ENCODE measurements at regions not wholly inside any gene's neighbourhood (a gene's known extent, or its start where the extent isn't known, plus 50 kb on each side); places are given as distances from the start of the nearest gene placed in this dataset.

DNA sequence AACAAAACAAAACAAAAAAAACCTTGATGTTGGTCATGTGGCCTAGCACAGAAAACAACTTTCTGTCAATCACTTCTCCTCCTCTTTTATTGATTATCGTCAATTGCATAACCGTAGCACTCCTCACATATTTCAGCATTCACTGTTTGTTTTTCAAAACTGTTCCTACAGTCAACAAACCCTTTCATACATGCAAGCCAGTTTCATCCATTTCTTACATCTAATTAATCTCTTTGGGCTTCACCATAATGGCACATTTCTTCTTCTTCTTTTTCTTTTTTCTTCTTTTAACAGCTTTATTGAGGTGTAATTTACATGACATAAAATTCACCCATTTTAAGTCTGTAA, 246.9 kb downstream of the PTTG2 start (continued):
- TF ChIP-seq SALL1 (CRISPR knock-in tag; IDR thresholded peaks at IDR 0.05) = peak; percentile 35; the same call in 1 of the 2 replicates
- TF ChIP-seq ZNF570 (CRISPR knock-in tag; IDR thresholded peaks at IDR 0.05; ENCODE audit: borderline replicate concordance) = no peak
- TF ChIP-seq BRCA1 (CRISPR knock-in tag; IDR thresholded peaks at IDR 0.05) = no peak
- TF ChIP-seq CEBPB (IDR thresholded peaks at IDR 0.05; ENCODE audit: borderline replicate concordance, low read depth, low read length) = peak; percentile 90
- TF ChIP-seq PAXIP1 (CRISPR knock-in tag; conservative IDR thresholded peaks at IDR 0.05) = 0 out of 2 replicates have a peak, but pooled peaks have one; percentile 29
- TF ChIP-seq KLF16 (CRISPR knock-in tag; IDR thresholded peaks at IDR 0.05) = peak in 1 of 2 experiments; percentile 67; a peak in 1 of 4 replicates
- TF ChIP-seq NKX3-1 (CRISPR knock-in tag; IDR thresholded peaks at IDR 0.05) = no peak
- no peak for TF ChIP-seq ZNF354B (CRISPR knock-in tag; IDR thresholded peaks at IDR 0.05)
- no peak for TF ChIP-seq ZMYM3 (CRISPR knock-in tag; IDR thresholded peaks at IDR 0.05)
- TF ChIP-seq ZNF232 (CRISPR knock-in tag; IDR thresholded peaks at IDR 0.05; ENCODE audit: borderline replicate concordance) = no peak
- TF ChIP-seq SUZ12 (IDR thresholded peaks at IDR 0.05; ENCODE audit: low read depth, low read length) = no peak
- TF ChIP-seq, protein P1, sequence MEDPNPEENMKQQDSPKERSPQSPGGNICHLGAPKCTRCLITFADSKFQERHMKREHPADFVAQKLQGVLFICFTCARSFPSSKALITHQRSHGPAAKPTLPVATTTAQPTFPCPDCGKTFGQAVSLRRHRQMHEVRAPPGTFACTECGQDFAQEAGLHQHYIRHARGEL (CRISPR knock-in tag; IDR thresholded peaks at IDR 0.05) = no peak
- TF ChIP-seq, protein P2, sequence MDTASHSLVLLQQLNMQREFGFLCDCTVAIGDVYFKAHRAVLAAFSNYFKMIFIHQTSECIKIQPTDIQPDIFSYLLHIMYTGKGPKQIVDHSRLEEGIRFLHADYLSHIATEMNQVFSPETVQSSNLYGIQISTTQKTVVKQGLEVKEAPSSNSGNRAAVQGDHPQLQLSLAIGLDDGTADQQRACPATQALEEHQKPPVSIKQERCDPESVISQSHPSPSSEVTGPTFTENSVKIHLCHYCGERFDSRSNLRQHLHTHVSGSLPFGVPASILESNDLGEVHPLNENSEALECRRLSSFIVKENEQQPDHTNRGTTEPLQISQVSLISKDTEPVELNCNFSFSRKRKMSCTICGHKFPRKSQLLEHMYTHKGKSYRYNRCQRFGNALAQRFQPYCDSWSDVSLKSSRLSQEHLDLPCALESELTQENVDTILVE (CRISPR knock-in tag; IDR thresholded peaks at IDR 0.05) = peak; percentile 46; the same call in 1 of the 2 replicates
- TF ChIP-seq KDM1A (CRISPR knock-in tag; IDR thresholded peaks at IDR 0.05) = peak; percentile 38; the same call in 1 of the 2 replicates
- TF ChIP-seq RARA (CRISPR knock-in tag; IDR thresholded peaks at IDR 0.05) = 0 out of 2 replicates have a peak, but pooled peaks have one; percentile 10
- no peak for TF ChIP-seq HMGXB4 (CRISPR knock-in tag; IDR thresholded peaks at IDR 0.05; ENCODE audit: borderline replicate concordance in 1 of 2, low read depth in 1 of 2)
- TF ChIP-seq PAX8 (CRISPR knock-in tag; IDR thresholded peaks at IDR 0.05; ENCODE audit: borderline replicate concordance) = no peak
- TF ChIP-seq SIX4 (CRISPR knock-in tag; IDR thresholded peaks at IDR 0.05) = no peak
- no peak for TF ChIP-seq HIVEP1 (CRISPR knock-in tag; IDR thresholded peaks at IDR 0.05)
- TF ChIP-seq KDM5B (CRISPR knock-in tag; IDR thresholded peaks at IDR 0.05; ENCODE audit: borderline replicate concordance) = no peak
- TF ChIP-seq TRIM24 (CRISPR knock-in tag; IDR thresholded peaks at IDR 0.05) = peak; percentile 80; the same call in 1 of the 2 replicates
- no peak for TF ChIP-seq ZNF326 (CRISPR knock-in tag; IDR thresholded peaks at IDR 0.05; ENCODE audit: borderline replicate concordance)
- no peak for TF ChIP-seq CHD2 (IDR thresholded peaks at IDR 0.05; ENCODE audit: low read depth, low read length)
- peak; percentile 65; the same call in 1 of the 2 replicates for TF ChIP-seq KLF6 (CRISPR knock-in tag; IDR thresholded peaks at IDR 0.05)
- TF ChIP-seq GATA4 (IDR thresholded peaks at IDR 0.05; ENCODE audit: borderline replicate concordance, low read depth) = no peak
